ENCODE measurements at regions not wholly inside any gene's neighbourhood (a gene's known extent, or its start where the extent isn't known, plus 50 kb on each side); places are given as distances from the start of the nearest gene placed in this dataset.

- TF ChIP-seq TAF1 (IDR thresholded peaks at IDR 0.05; ENCODE audit: borderline replicate concordance, insufficient read depth, low read length): no peak
- no peak for TF ChIP-seq POLR2AphosphoS5 (IDR thresholded peaks at IDR 0.05; ENCODE audit: low read depth, low read length)
- no peak for TF ChIP-seq REST (IDR thresholded peaks at IDR 0.05; ENCODE audit: insufficient read depth in 1 of 2, low read depth in 2 of 2, low read length in 2 of 2)
These were observed 119.2 kb upstream of the GRID2 start for GRCh38 chr4:92184566-92184965.
